ENCODE measurements at regions not wholly inside any gene's neighbourhood (a gene's known extent, or its start where the extent isn't known, plus 50 kb on each side); places are given as distances from the start of the nearest gene placed in this dataset.

GRCh38 chr20:5481872-5482271, 128.9 kb downstream of the GPCPD1 start:
- no peak for TF ChIP-seq YY1 (IDR thresholded peaks at IDR 0.05; ENCODE audit: insufficient read depth, insufficient read length)
- TF ChIP-seq ZNF274 (IDR thresholded peaks at IDR 0.05; ENCODE audit: low read depth, low read length): no peak
- no peak for TF ChIP-seq SUZ12 (IDR thresholded peaks at IDR 0.05; ENCODE audit: extremely low read depth, insufficient read depth, insufficient read length)
